B cell (primary cell): ENCODE measurements at regions not wholly inside any gene's neighbourhood (a gene's known extent, or its start where the extent isn't known, plus 50 kb on each side); places are given as distances from the start of the nearest gene placed in this dataset.

Experiments used
- CTCF ChIP-seq: fragments of 200-600 bp; IDR thresholded peaks from one replicate; pipeline ENCODE4 v1.8.0; 2022; ENCODE audit warnings: antibody characterized with exemption, mild to moderate bottlenecking
- EZH2 ChIP-seq: IDR thresholded peaks from 2 replicates; pipeline ENCODE4 v1.6.1; 2012; ENCODE audit warnings: borderline replicate concordance, low read depth, mild to moderate bottlenecking, moderate library complexity, low read length; ENCODE audit not compliant: insufficient read depth, poor library complexity, severe bottlenecking

GRCh38 chr20:56769921-56770600 is 141.0 kb downstream of the TFAP2C start:
- TF ChIP-seq CTCF = no peak
- no peak for TF ChIP-seq EZH2
